DOHH2 (cell line): ENCODE measurements at regions not wholly inside any gene's neighbourhood (a gene's known extent, or its start where the extent isn't known, plus 50 kb on each side); places are given as distances from the start of the nearest gene placed in this dataset.

Source experiments
- H3F3A ChIP-seq: fragments of 200-600 bp; sonication (generic), shearing (Covaris generic); 2 replicates; pipeline ENCODE4 v1.6.0; 2016; ENCODE audit warnings: antibody characterized with exemption, mild to moderate bottlenecking; ENCODE audit not compliant: control insufficient read depth, insufficient read depth
- H3K27ac ChIP-seq: fragments of 200-600 bp; sonication (generic); 2 replicates; pipeline ENCODE4 v1.5.1; 2014; ENCODE audit warnings: low read depth, mild to moderate bottlenecking, low read length, moderate library complexity
- H3K27me3 ChIP-seq: fragments of 200-600 bp; sonication (generic); 2 replicates; pipeline ENCODE4 v1.6.1; 2014; ENCODE audit warnings: mild to moderate bottlenecking, low read length, mixed read lengths; ENCODE audit not compliant: control insufficient read depth
- H3K36me3 ChIP-seq: fragments of 200-600 bp; sonication (generic); 2 replicates; pipeline ENCODE4 v1.6.1; 2014; ENCODE audit warnings: mild to moderate bottlenecking, low read length, moderate library complexity, mixed read lengths; ENCODE audit not compliant: control insufficient read depth
- H3K4me1 ChIP-seq: fragments of 200-600 bp; sonication (generic); 2 replicates; pipeline ENCODE4 v1.6.1; 2014; ENCODE audit warnings: mild to moderate bottlenecking, low read length, mixed read lengths; ENCODE audit not compliant: control insufficient read depth
- H3K4me2 ChIP-seq: fragments of 200-600 bp; sonication (generic); 2 replicates; pipeline ENCODE4 v1.6.0; 2014; ENCODE audit warnings: mild to moderate bottlenecking, low read length, moderate library complexity
- H3K4me3 ChIP-seq: fragments of 200-600 bp; sonication (generic); 2 replicates; pipeline ENCODE4 v1.5.1; 2014; ENCODE audit warnings: mild to moderate bottlenecking, low read length, mixed read lengths
- H3K79me2 ChIP-seq: fragments of 200-600 bp; sonication (generic); 2 replicates; pipeline ENCODE4 v1.6.1; 2014; ENCODE audit warnings: mild to moderate bottlenecking, low read length, mixed read lengths; ENCODE audit not compliant: control insufficient read depth
- H3K9me2 ChIP-seq: fragments of 200-600 bp; sonication (generic); replicated peaks from 2 replicates; pipeline ENCODE4 v1.6.1; 2014; ENCODE audit warnings: mild to moderate bottlenecking, low read length, mixed read lengths; ENCODE audit not compliant: control insufficient read depth
- H3K9me3 ChIP-seq: fragments of 200-600 bp; sonication (generic); 2 replicates; pipeline ENCODE4 v1.6.1; 2014; ENCODE audit warnings: antibody characterized with exemption, low read length, mixed read lengths; ENCODE audit not compliant: control insufficient read depth, insufficient read depth
- H4K20me1 ChIP-seq: fragments of 200-600 bp; sonication (generic); 2 replicates; pipeline ENCODE4 v1.6.0; 2014; ENCODE audit warnings: low read depth, mild to moderate bottlenecking, antibody characterized with exemption, low read length, moderate library complexity; ENCODE audit not compliant: control insufficient read depth, insufficient read depth
- EZH2phosphoT487 ChIP-seq: fragments of 200-600 bp; sonication (generic); IDR thresholded peaks from 2 replicates; pipeline ENCODE4 v1.6.1; 2017; ENCODE audit warnings: borderline replicate concordance, mild to moderate bottlenecking, antibody characterized with exemption, low read length, moderate library complexity, mixed read lengths
- TF ChIP-seq, protein P1 (sequence below): fragments of 200-600 bp; sonication (generic); IDR thresholded peaks from one replicate; pipeline ENCODE4 v1.5.1; 2014; ENCODE audit warnings: antibody characterized with exemption, mild to moderate bottlenecking, low read depth, low read length; ENCODE audit not compliant: poor library complexity, severe bottlenecking

DNA sequence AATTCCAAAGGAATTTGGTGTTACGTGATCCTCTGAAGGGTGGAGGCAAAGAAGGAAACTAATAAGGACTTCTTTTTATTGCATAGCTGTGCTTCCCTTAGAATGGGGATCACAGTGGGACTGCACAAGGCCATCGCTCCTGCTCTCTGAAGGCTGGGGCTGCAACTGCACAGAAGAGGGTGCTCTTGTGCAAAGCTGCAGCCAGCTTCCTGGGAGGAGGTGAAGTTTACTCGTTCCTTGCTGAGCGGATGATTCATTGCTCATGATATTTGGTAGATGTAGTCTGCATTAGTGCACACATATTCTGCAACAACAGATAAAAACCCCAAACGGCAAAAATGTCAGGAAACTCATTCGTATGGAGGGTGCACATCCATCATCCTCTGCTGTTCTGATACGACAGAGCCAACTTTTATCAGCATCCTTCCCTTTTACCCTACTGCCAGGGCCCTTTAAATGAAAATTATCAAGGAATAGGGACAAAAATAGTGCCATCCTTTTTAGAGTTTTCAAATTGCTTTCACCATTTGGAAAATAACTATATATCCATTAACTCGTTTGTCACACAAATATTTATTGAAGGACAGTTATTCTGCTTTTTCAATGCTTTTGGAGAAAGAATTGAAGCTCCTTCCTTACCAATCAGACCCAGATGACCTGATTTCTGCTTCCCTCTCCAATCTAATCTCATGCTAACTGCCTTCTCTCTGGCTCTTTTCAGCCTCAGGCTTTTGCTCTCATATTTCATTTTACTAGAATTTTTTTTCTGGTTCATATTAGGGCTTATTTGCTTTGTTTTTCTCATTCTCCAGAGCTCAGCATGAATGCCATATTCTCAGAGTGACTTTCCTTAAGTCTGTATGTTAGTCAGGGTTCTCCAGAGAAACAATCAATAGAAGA, 263.6 kb downstream of the DUSP10 start:
- H3F3A ChIP-seq = no peaks in the 10 kb centered on the region
- TF ChIP-seq, protein P1, sequence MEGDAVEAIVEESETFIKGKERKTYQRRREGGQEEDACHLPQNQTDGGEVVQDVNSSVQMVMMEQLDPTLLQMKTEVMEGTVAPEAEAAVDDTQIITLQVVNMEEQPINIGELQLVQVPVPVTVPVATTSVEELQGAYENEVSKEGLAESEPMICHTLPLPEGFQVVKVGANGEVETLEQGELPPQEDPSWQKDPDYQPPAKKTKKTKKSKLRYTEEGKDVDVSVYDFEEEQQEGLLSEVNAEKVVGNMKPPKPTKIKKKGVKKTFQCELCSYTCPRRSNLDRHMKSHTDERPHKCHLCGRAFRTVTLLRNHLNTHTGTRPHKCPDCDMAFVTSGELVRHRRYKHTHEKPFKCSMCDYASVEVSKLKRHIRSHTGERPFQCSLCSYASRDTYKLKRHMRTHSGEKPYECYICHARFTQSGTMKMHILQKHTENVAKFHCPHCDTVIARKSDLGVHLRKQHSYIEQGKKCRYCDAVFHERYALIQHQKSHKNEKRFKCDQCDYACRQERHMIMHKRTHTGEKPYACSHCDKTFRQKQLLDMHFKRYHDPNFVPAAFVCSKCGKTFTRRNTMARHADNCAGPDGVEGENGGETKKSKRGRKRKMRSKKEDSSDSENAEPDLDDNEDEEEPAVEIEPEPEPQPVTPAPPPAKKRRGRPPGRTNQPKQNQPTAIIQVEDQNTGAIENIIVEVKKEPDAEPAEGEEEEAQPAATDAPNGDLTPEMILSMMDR = peak; percentile 80
- TF ChIP-seq EZH2phosphoT487 = no peak
- no peaks in the 10 kb centered on the region for H3K27me3 ChIP-seq
- no peak overlapping the region for H3K27ac ChIP-seq
- no peak overlapping the region for H3K4me3 ChIP-seq
- H3K79me2 ChIP-seq = no peaks in the 10 kb centered on the region
- no peaks in the 10 kb centered on the region for H4K20me1 ChIP-seq
- no peak overlapping the region for H3K4me2 ChIP-seq
- H3K9me2 ChIP-seq = no peaks in the 10 kb centered on the region
- H3K4me1 ChIP-seq = no peaks in the 10 kb centered on the region
- H3K36me3 ChIP-seq = no peaks in the 10 kb centered on the region
- H3K9me3 ChIP-seq = no peaks in the 10 kb centered on the region

DNA sequence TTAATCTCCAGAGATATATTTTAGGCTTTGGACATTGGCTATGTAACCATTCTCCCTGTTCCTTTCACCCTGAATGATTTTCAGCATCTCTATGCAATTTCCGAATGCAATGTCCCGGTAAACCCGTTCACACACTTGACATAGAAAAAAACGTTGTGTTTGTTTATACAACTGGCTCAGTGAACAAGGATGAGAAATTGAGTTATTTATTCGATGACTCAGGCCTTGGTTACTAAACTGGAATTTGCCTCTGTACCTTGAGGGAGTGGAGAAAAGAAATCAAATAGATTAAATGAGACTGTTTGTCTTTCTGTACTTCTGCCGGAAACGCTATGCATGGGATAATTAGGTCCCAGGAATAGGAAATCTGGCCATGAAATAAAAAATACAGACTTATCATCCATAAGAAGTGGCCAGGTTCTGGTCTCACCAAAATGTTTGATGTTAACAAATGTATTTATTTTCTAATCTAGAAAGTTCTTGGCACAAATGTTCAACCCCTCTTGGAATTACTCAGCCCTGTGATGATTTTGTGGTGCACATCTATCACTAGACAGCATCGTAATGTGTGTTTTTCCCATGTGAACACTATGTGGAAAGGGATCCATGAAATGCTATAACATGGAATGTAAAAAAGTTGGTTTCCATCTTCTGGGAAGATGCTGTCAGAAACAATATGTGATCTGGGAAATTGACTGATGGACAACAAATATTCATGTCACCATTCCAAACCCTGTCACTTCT, 253.9 kb downstream of the DUSP10 start:
- TF ChIP-seq, protein P1 = no peak
- no peak for TF ChIP-seq EZH2phosphoT487
- no peak overlapping the region for H3K4me3 ChIP-seq
- no peaks in the 10 kb centered on the region; the same call in 1 of the 2 replicates for H3K4me1 ChIP-seq
- H3K4me2 ChIP-seq = no peak overlapping the region
- H3K27ac ChIP-seq = no peak overlapping the region
- H3F3A ChIP-seq = no peaks in the 10 kb centered on the region
- H3K9me3 ChIP-seq = no peaks in the 10 kb centered on the region
- H4K20me1 ChIP-seq = no peaks in the 10 kb centered on the region
- no peaks in the 10 kb centered on the region for H3K9me2 ChIP-seq
- H3K36me3 ChIP-seq = no peaks in the 10 kb centered on the region
- no peaks in the 10 kb centered on the region for H3K79me2 ChIP-seq
- no peaks in the 10 kb centered on the region for H3K27me3 ChIP-seq

DNA sequence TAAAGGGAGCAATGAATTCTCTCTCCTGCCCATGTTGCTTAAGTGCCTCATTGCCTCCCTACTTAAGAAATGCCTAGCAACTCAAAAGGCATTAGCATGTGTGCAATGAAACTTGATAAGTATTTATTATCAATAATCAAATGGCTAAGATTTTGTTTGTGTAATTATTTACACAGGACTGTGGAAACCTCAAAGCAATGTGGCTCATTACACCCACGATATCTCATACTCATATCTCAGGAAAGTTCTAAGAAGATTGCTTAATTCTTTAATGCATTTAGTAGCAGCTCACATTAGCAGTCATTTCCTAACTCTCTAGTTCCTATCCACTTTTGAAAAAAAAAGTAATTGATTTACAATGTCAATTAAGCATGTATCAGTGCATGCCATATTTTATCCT, 253.3 kb downstream of the DUSP10 start:
- H3K79me2 ChIP-seq = no peaks in the 10 kb centered on the region
- H4K20me1 ChIP-seq = no peaks in the 10 kb centered on the region
- no peak overlapping the region for H3K27ac ChIP-seq
- H3K9me3 ChIP-seq = no peaks in the 10 kb centered on the region
- no peaks in the 10 kb centered on the region for H3K9me2 ChIP-seq
- no peaks in the 10 kb centered on the region; the same call in 1 of the 2 replicates for H3K4me1 ChIP-seq
- no peaks in the 10 kb centered on the region for H3K36me3 ChIP-seq
- TF ChIP-seq, protein P1 = no peak
- no peak for TF ChIP-seq EZH2phosphoT487
- no peak overlapping the region for H3K4me2 ChIP-seq
- no peak overlapping the region for H3K4me3 ChIP-seq
- H3F3A ChIP-seq = no peaks in the 10 kb centered on the region
- no peaks in the 10 kb centered on the region for H3K27me3 ChIP-seq
